HepG2 (cell line): ENCODE measurements at regions not wholly inside any gene's neighbourhood (a gene's known extent, or its start where the extent isn't known, plus 50 kb on each side); places are given as distances from the start of the nearest gene placed in this dataset.

Experiments
- ATAC-seq: fragments of 200-7000 bp; cut with Tn5 transposase; 3 replicates; pipeline ENCODE4 v1.9.1; 2020; ENCODE audit warnings: mild to moderate bottlenecking, moderate library complexity
- BruUV-seq: library from RNA; stranded (reverse); fragments of 400-500 nt; replicated peaks from 2 replicates; lab custom pipeline; 2021; lab: Mats Ljungman, UMichigan
- CTCF ChIA-PET: fragments of 300-600 bp; formaldehyde crosslinking; extraction: SDS; loops from one replicate; lab custom pipeline; 2021; ENCODE audit warnings: low total read pairs, inconsistent platforms, low intra/inter-chr PET ratio; lab: Yijun Ruan, JAX
- POLR2A ChIA-PET: fragments of 350-600 bp; sonication (Branson Sonifier 250); formaldehyde crosslinking; loops from one replicate; lab custom pipeline; 2020; ENCODE audit warnings: antibody characterized with exemption, inconsistent platforms; lab: Yijun Ruan, JAX
- DNase-seq: peaks from one replicate; pipeline ENCODE4 v3.0.0-alpha.2; 2015; ENCODE audit warnings: low spot score
- FAIRE-seq: peaks from 3 replicates; lab custom pipeline; 2011; peaks lifted over from hg19 to GRCh38; lab: Jason Lieb, UNC
- H2AFZ ChIP-seq: one replicate; pipeline ENCODE4 v1.6.1; 2011; ENCODE audit warnings: low read length, inconsistent platforms
- H3K27ac ChIP-seq: fragments of 300-600 bp; 3 replicates; pipeline ENCODE4 v1.8.0; 2011; ENCODE audit warnings: mixed run types, mild to moderate bottlenecking, mixed read lengths, low read length, inconsistent platforms; ENCODE audit not compliant: insufficient read depth; ENCODE audit errors: extremely low read length
- H3K27me3 ChIP-seq, 2 experiments: fragments of 200-600 bp in 1 of 2; 2 replicates in 1 of 2; 3 replicates in 1 of 2; pipeline versions ENCODE4 v1.6.0 to v1.8.0; 2011; ENCODE audit warnings: low read length in 2 of 2, mild to moderate bottlenecking in 2 of 2, moderate library complexity in 2 of 2, inconsistent platforms in 1 of 2; ENCODE audit not compliant: insufficient read depth in 2 of 2, control insufficient read depth in 1 of 2
- H3K36me3 ChIP-seq, 2 experiments: fragments of 200-600 bp in 1 of 2; replicated peaks in 1 of 2; 2 replicates in 1 of 2; 3 replicates in 1 of 2; pipeline versions ENCODE4 v1.5.1 to v1.8.0; 2011; ENCODE audit warnings: low read length in 2 of 2, inconsistent platforms in 1 of 2; ENCODE audit not compliant: insufficient read depth in 2 of 2, control insufficient read depth in 1 of 2
- H3K4me1 ChIP-seq: 2 replicates; pipeline ENCODE4 v1.5.1; 2012; ENCODE audit warnings: low read length, inconsistent platforms; ENCODE audit not compliant: insufficient read depth
- H3K4me2 ChIP-seq: 2 replicates; pipeline ENCODE4 v1.6.0; 2011; ENCODE audit warnings: low read depth, low read length, inconsistent platforms
- H3K4me3 ChIP-seq, 3 experiments: fragments of 200-600 bp in 1 of 3; sonication (generic), shearing (Covaris generic) in 1 of 3; replicated peaks in 1 of 3; 2 replicates each; pipeline ENCODE4 v1.5.1; 2011 to 2016; ENCODE audit warnings: low read length in 3 of 3, inconsistent platforms in 2 of 3, low read depth in 2 of 3, mild to moderate bottlenecking in 2 of 3, control low read depth in 1 of 3, mixed read lengths in 1 of 3; ENCODE audit not compliant: insufficient read depth in 1 of 3
- H3K79me2 ChIP-seq: one replicate; pipeline ENCODE4 v1.6.1; 2011; ENCODE audit warnings: low read length, inconsistent platforms; ENCODE audit not compliant: insufficient read depth
- H3K9ac ChIP-seq: 2 replicates; pipeline ENCODE4 v1.6.0; 2011; ENCODE audit warnings: mild to moderate bottlenecking, low read depth, low read length, inconsistent platforms; ENCODE audit not compliant: insufficient read depth
- H3K9me3 ChIP-seq: 2 replicates; pipeline ENCODE4 v1.5.1; 2012; ENCODE audit warnings: mild to moderate bottlenecking, low read length
- H4K20me1 ChIP-seq: 2 replicates; pipeline ENCODE4 v1.6.0; 2011; ENCODE audit warnings: inconsistent platforms, mild to moderate bottlenecking, low read length, moderate library complexity; ENCODE audit not compliant: insufficient read depth
- HDAC2 ChIP-seq: sonication (generic); formaldehyde crosslinking; IDR thresholded peaks from 2 replicates; pipeline ENCODE4 v1.4.0; 2020; ENCODE audit warnings: missing genetic modification reagents
- MED13 ChIP-seq: sonication (generic); formaldehyde crosslinking; IDR thresholded peaks from 2 replicates; pipeline ENCODE4 v1.5.0; 2020; ENCODE audit warnings: missing genetic modification reagents
- PITX1 ChIP-seq: sonication (generic); formaldehyde crosslinking; IDR thresholded peaks from 2 replicates; pipeline ENCODE4 v1.5.1; 2020; ENCODE audit warnings: mild to moderate bottlenecking, missing genetic modification reagents
- ZNF556 ChIP-seq: sonication (generic); formaldehyde crosslinking; IDR thresholded peaks from 2 replicates; pipeline ENCODE4 v1.4.0; 2020; ENCODE audit warnings: mild to moderate bottlenecking, missing genetic modification reagents, borderline replicate concordance
- ZNF598 ChIP-seq: sonication (generic); formaldehyde crosslinking; IDR thresholded peaks from 2 replicates; pipeline ENCODE4 v1.5.1; 2020; ENCODE audit warnings: mild to moderate bottlenecking, missing genetic modification reagents, borderline replicate concordance
- ZNF615 ChIP-seq: sonication (generic); formaldehyde crosslinking; IDR thresholded peaks from 2 replicates; pipeline ENCODE4 v1.5.0; 2020; ENCODE audit warnings: mild to moderate bottlenecking, missing genetic modification reagents, borderline replicate concordance
- WGBS: methylation state at CpG from one replicate; pipeline ENCODE4 v1.1.6; 2017; ENCODE audit warnings: low lambda C conversion rate; 5-methylcytosine and 5-hydroxymethylcytosine counted together
- in situ Hi-C: cut with HindIII; loops from 2 replicates; pipeline ENCODE4 v1.10.0; 2017; ENCODE audit warnings: low pct_unique_long_range_greater_than_20kb; ENCODE audit not compliant: extremely low pct_ligation_motif_present
- intact Hi-C: fragments of 100-400 bp; cut with micrococcal nuclease; formaldehyde crosslinking; loops from one replicate; pipeline ENCODE4 v1.10.0; 2022; ENCODE audit not compliant: unreplicated experiment

DNA sequence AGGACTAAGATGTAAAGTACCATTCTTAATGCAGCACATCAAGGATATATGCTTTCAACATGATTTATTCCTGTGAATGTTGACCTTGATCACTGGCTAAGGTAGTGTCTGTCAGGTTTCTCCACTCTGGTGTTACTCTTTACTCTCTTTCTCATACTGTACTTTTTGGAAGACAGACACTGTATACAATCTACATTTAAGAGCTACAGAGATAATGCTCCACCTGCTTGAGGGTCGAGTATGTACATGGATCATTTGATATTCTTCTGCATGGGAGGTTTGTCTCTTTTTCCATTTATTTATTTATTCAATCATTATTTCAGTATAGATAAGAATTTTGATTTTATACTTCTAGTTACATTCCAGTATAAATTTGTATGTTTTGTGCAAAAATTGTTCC is 199.5 kb upstream of the RGPD4 start:
- ChIA-PET POLR2A (no interaction called here), CTCF (no interaction called here)
- 0% methylated on average over 1 of the region's 1 CpG for WGBS
- no peaks in the 10 kb centered on the region for H3K4me1 ChIP-seq
- FAIRE-seq (no peak), DNase-seq (no peak), ATAC-seq (no peak)
- intact Hi-C loops, result no loop called here
- no TSS peak for BruUV-seq
- H4K20me1 ChIP-seq, result no peaks in the 10 kb centered on the region
- H2AFZ ChIP-seq, result no peak overlapping the region
- H3K27me3 ChIP-seq, result no peaks in the 10 kb centered on the region
- no peak overlapping the region for H3K27ac ChIP-seq
- no peaks in the 10 kb centered on the region for H3K36me3 ChIP-seq
- H3K9ac ChIP-seq, result no peak overlapping the region
- in situ Hi-C loops, result no loop called here
- H3K4me3 ChIP-seq, result no peak overlapping the region
- no peaks in the 10 kb centered on the region for H3K79me2 ChIP-seq
- H3K9me3 ChIP-seq, result peaks cover 87% of the 10 kb centered on the region
- H3K4me2 ChIP-seq, result no peak overlapping the region
- TF ChIP-seq ZNF556 (CRISPR knock-in tag), result no peak
- no peak for TF ChIP-seq PITX1
- TF ChIP-seq MED13 (CRISPR knock-in tag), result no peak
- no peak for TF ChIP-seq HDAC2

DNA sequence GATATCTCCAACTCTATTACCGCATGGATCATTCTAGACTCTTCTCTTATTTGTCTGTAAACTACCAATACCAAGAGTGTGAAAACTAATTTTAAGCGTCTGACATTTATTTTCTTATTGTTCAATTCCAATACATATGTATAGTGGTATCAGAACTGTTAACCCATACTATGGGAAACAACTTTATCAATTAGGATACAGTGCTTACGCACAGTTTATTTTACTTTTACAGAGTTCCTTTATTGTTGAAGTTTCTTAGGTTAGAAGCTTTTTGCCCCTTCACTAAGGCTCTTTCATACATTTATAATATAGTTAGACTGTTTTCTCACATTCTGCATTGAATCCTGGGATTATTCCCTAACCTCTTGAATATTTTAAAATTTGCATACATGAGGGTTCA is 198.8 kb upstream of the RGPD4 start:
- 31% methylated on average over 3 of the region's 3 CpGs for WGBS
- H3K36me3 ChIP-seq, result no peaks in the 10 kb centered on the region
- no peaks in the 10 kb centered on the region for H3K79me2 ChIP-seq
- BruUV-seq, result no TSS peak
- no peak overlapping the region for H3K4me3 ChIP-seq
- ChIA-PET POLR2A (no interaction called here), CTCF (no interaction called here)
- DNase-seq (no peak), FAIRE-seq (no peak), ATAC-seq (no peak)
- H3K27me3 ChIP-seq, result no peaks in the 10 kb centered on the region
- no peak overlapping the region for H2AFZ ChIP-seq
- no peak overlapping the region for H3K9ac ChIP-seq
- no peak overlapping the region for H3K27ac ChIP-seq
- intact Hi-C loops, result no loop called here
- peaks cover 88% of the 10 kb centered on the region for H3K9me3 ChIP-seq
- TF ChIP-seq ZNF615 (CRISPR knock-in tag), result peak; percentile 80; the same call in 1 of the 2 replicates
- TF ChIP-seq ZNF598 (CRISPR knock-in tag), result no peak
- no peak overlapping the region for H3K4me2 ChIP-seq
- no peaks in the 10 kb centered on the region for H3K4me1 ChIP-seq
- in situ Hi-C loops, result no loop called here
- H4K20me1 ChIP-seq, result no peaks in the 10 kb centered on the region
